Fibroblast of skin of scalp (primary cell): ENCODE measurements at regions not wholly inside any gene's neighbourhood (a gene's known extent, or its start where the extent isn't known, plus 50 kb on each side); places are given as distances from the start of the nearest gene placed in this dataset.

Experiments used
- DNase-seq: peaks from one replicate; pipeline ENCODE4 v3.0.0-alpha.2; 2013

GRCh38 chr9:18159254-18159653 is 314.7 kb upstream of the ADAMTSL1 start:
- DNase-seq, result no peak

GRCh38 chr9:18163146-18163545 is 310.8 kb upstream of the ADAMTSL1 start:
- no peak for DNase-seq

GRCh38 chr9:18167733-18168132 is 306.2 kb upstream of the ADAMTSL1 start:
- no peak for DNase-seq

GRCh38 chr9:18173923-18174322 is 300.0 kb upstream of the ADAMTSL1 start:
- no peak for DNase-seq

- DNase-seq, result no peak
Measured at GRCh38 chr9:18182636-18183035, 291.3 kb upstream of the ADAMTSL1 start.

- no peak for DNase-seq
Measured at GRCh38 chr9:18183974-18184373, 290.0 kb upstream of the ADAMTSL1 start.

- no peak for DNase-seq
Measured at GRCh38 chr9:18184401-18184800, 289.6 kb upstream of the ADAMTSL1 start.

GRCh38 chr9:18185196-18185595 is 288.8 kb upstream of the ADAMTSL1 start:
- DNase-seq, result no peak

GRCh38 chr9:18188971-18189370 is 285.0 kb upstream of the ADAMTSL1 start:
- DNase-seq, result no peak

- DNase-seq, result peak; percentile 24
Measured at GRCh38 chr9:18189871-18190670, 283.9 kb upstream of the ADAMTSL1 start.

GRCh38 chr9:18190671-18191374 is 283.1 kb upstream of the ADAMTSL1 start:
- DNase-seq, result no peak

- DNase-seq, result peak; percentile 6
Measured at GRCh38 chr9:18194316-18194715, 279.6 kb upstream of the ADAMTSL1 start.

GRCh38 chr9:18195223-18195622 is 278.7 kb upstream of the ADAMTSL1 start:
- DNase-seq, result no peak

GRCh38 chr9:18202924-18203323 is 271.0 kb upstream of the ADAMTSL1 start:
- no peak for DNase-seq

- no peak for DNase-seq
Measured at GRCh38 chr9:18207735-18208134, 266.2 kb upstream of the ADAMTSL1 start.

GRCh38 chr9:18208166-18209059 is 265.5 kb upstream of the ADAMTSL1 start:
- DNase-seq, result peak; percentile 27

- no peak for DNase-seq
Measured at GRCh38 chr9:18215626-18216025, 258.3 kb upstream of the ADAMTSL1 start.

- DNase-seq, result no peak
Measured at GRCh38 chr9:18216376-18216775, 257.6 kb upstream of the ADAMTSL1 start.

GRCh38 chr9:18228101-18228500 is 245.9 kb upstream of the ADAMTSL1 start:
- no peak for DNase-seq

GRCh38 chr9:18229992-18230676 is 243.8 kb upstream of the ADAMTSL1 start:
- no peak for DNase-seq

- DNase-seq, result no peak
Measured at GRCh38 chr9:18233311-18233710, 240.6 kb upstream of the ADAMTSL1 start.

- no peak for DNase-seq
Measured at GRCh38 chr9:18233776-18234445, 240.0 kb upstream of the ADAMTSL1 start.
